ENCODE measurements at regions not wholly inside any gene's neighbourhood (a gene's known extent, or its start where the extent isn't known, plus 50 kb on each side); places are given as distances from the start of the nearest gene placed in this dataset.

DNA sequence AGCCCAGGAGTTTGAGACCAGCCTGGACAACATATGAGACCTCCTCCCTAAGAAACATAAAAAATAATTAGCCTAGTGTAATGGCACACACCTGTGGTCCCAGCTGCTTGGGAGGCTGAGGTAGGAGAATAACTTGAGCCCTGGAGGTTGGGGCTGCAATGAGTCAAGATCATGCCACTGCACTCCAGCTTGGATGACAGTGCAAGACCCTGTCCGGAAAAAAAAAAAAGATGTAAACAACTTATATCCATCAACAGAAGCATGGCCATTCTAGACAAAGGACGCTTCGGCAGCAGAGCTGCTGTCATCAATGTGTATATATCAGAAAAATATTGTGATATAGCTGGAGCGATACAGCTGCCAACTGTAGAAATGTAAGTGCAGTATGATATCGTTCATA lies 59.6 kb upstream of the ARID1B start:
- no peak for DNase-seq
- peaks cover 11% of the 10 kb centered on the region for H3K27me3 Mint-ChIP-seq (ENCODE audit: insufficient read depth)
- H3K27ac Mint-ChIP-seq: no peak overlapping the region
- TF ChIP-seq, protein P1, sequence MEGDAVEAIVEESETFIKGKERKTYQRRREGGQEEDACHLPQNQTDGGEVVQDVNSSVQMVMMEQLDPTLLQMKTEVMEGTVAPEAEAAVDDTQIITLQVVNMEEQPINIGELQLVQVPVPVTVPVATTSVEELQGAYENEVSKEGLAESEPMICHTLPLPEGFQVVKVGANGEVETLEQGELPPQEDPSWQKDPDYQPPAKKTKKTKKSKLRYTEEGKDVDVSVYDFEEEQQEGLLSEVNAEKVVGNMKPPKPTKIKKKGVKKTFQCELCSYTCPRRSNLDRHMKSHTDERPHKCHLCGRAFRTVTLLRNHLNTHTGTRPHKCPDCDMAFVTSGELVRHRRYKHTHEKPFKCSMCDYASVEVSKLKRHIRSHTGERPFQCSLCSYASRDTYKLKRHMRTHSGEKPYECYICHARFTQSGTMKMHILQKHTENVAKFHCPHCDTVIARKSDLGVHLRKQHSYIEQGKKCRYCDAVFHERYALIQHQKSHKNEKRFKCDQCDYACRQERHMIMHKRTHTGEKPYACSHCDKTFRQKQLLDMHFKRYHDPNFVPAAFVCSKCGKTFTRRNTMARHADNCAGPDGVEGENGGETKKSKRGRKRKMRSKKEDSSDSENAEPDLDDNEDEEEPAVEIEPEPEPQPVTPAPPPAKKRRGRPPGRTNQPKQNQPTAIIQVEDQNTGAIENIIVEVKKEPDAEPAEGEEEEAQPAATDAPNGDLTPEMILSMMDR (IDR thresholded peaks at IDR 0.05): no peak
- H3K4me1 Mint-ChIP-seq (ENCODE audit: low read depth): peaks cover 20% of the 10 kb centered on the region
- H3K9me3 Mint-ChIP-seq: no peaks in the 10 kb centered on the region
- no peaks in the 10 kb centered on the region for H3K36me3 Mint-ChIP-seq (ENCODE audit: low read depth)
- H3K4me3 Mint-ChIP-seq: no peak overlapping the region

DNA sequence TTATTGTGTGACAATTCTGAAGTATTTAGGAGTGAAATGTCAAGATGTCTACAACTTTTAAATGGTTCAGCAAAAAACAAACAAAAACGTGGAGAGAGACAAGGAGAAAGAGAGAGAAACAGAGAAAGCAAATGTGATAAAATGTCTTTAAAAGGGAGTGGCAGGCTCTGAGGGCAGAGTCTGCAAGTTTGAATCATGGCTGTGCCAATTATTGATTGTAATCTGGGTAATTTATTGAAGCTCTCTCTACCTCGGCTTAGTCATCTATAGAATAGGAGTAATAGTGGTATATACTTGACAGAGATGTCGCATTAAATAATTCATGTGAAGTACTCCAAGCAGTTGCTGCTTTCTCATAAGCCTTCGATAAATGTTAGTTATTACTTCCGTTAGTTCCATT lies 61.3 kb upstream of the ARID1B start:
- no peaks in the 10 kb centered on the region for H3K9me3 Mint-ChIP-seq
- no peaks in the 10 kb centered on the region for H3K36me3 Mint-ChIP-seq (ENCODE audit: low read depth)
- DNase-seq: no peak
- TF ChIP-seq, protein P1 (IDR thresholded peaks at IDR 0.05): no peak
- H3K4me1 Mint-ChIP-seq (ENCODE audit: low read depth): peaks cover 15% of the 10 kb centered on the region
- peaks cover 13% of the 10 kb centered on the region for H3K27me3 Mint-ChIP-seq (ENCODE audit: insufficient read depth)
- no peak overlapping the region for H3K27ac Mint-ChIP-seq
- H3K4me3 Mint-ChIP-seq: no peak overlapping the region

DNA sequence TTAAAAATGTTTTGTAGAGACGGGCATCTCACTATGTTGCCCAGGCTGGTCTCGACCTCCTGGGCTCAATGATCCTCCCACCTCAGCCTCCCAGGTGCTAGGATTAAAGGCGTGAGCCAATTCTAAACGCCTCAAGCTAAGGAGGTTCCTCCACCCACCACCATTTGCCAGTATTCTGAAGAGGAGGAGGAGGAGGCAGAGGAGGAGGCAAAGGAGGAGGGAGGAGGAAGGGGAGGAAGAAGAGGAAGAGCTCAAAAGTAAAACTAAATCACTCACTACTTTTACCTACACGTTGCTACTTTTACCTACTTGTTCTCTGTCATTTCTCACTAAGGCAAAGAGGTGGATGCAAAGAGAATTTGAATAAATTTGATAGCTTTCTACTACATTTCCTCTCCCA lies 63.6 kb upstream of the ARID1B start:
- no peak overlapping the region for H3K27ac Mint-ChIP-seq
- TF ChIP-seq, protein P1 (IDR thresholded peaks at IDR 0.05): no peak
- H3K4me1 Mint-ChIP-seq (ENCODE audit: low read depth): no peaks in the 10 kb centered on the region
- no peaks in the 10 kb centered on the region for H3K36me3 Mint-ChIP-seq (ENCODE audit: low read depth)
- H3K9me3 Mint-ChIP-seq: no peaks in the 10 kb centered on the region
- DNase-seq: no peak
- H3K4me3 Mint-ChIP-seq: no peak overlapping the region
- peaks cover 13% of the 10 kb centered on the region for H3K27me3 Mint-ChIP-seq (ENCODE audit: insufficient read depth)

DNA sequence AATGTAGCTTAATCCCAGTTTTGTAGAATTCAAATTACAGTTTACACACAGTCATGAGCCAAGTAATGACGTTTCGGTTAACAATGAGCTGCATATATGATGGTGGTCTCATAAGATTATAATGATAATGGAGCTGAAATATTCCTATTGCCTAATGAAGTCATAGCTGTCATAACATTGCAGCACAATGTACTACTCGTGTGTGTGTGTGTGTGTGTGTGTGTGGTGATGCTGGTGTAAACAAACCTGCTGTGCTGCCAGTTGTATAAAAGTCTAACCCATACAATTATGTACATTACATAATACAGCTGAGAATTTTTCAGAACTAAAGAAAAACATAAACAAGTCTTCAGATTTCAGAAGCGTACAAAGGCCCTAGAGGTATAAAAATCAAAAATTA lies 66.7 kb upstream of the ARID1B start:
- TF ChIP-seq, protein P1 (IDR thresholded peaks at IDR 0.05): no peak
- no peak overlapping the region for H3K4me3 Mint-ChIP-seq
- H3K36me3 Mint-ChIP-seq (ENCODE audit: low read depth): no peaks in the 10 kb centered on the region
- peaks cover 14% of the 10 kb centered on the region for H3K27me3 Mint-ChIP-seq (ENCODE audit: insufficient read depth)
- no peak for DNase-seq
- H3K27ac Mint-ChIP-seq: no peak overlapping the region
- H3K9me3 Mint-ChIP-seq: no peaks in the 10 kb centered on the region
- H3K4me1 Mint-ChIP-seq (ENCODE audit: low read depth): no peaks in the 10 kb centered on the region

DNA sequence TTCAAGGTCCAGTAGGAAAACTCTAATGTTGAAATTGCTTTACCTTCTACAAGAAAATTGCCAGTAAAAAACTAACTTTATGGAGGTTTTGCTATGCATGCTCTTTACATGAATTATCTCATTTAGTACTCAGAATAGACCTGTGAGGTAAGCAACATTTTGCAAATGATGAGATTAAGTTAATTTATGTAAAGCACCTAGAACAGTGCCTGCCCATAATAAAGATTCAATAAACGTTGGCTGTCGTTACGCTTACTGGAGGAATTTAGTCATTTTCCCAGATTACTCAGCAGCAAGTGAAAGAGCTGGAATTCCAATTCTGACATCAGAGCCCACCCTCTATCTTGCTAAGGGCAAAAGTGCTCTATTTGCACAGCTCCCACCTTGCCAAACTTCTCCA lies 69.4 kb upstream of the ARID1B start:
- H3K36me3 Mint-ChIP-seq (ENCODE audit: low read depth): no peaks in the 10 kb centered on the region
- H3K9me3 Mint-ChIP-seq: no peaks in the 10 kb centered on the region
- H3K27me3 Mint-ChIP-seq (ENCODE audit: insufficient read depth): peaks cover 7% of the 10 kb centered on the region
- no peak overlapping the region for H3K4me3 Mint-ChIP-seq
- no peak overlapping the region for H3K27ac Mint-ChIP-seq
- H3K4me1 Mint-ChIP-seq (ENCODE audit: low read depth): no peaks in the 10 kb centered on the region
- TF ChIP-seq, protein P1 (IDR thresholded peaks at IDR 0.05): no peak
- DNase-seq: no peak

DNA sequence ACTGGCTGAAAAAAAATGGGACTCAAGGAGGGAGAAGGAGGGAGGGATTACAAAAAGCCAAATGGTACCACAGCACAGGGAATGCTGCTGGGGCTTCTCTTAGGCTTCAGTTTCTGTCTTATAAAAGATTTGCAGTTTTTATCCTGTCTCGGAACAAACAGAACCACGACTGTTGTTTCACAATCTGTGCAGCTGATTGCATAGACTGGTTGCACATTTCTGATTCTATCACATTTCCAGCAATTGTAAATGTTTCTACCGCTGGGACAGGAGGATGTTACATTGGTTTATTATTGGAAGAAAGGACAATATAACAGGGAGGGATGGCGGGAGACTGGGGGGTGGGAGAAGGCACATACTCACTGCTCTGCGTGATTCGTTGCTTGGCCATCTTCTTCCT lies 73.5 kb upstream of the ARID1B start:
- Mint-ChIP-seq H3K27me3 (ENCODE audit: insufficient read depth) (peaks cover 6% of the 10 kb centered on the region), H3K27ac (no peak overlapping the region), H3K36me3 (ENCODE audit: low read depth) (no peaks in the 10 kb centered on the region), H3K4me3 (no peak overlapping the region), H3K4me1 (ENCODE audit: low read depth) (peaks cover 10% of the 10 kb centered on the region), H3K9me3 (no peaks in the 10 kb centered on the region)
- TF ChIP-seq, protein P1 (IDR thresholded peaks at IDR 0.05): no peak
- DNase-seq: no peak

All from HFFc6 (cell line).